ENCODE measurements at regions not wholly inside any gene's neighbourhood (a gene's known extent, or its start where the extent isn't known, plus 50 kb on each side); places are given as distances from the start of the nearest gene placed in this dataset.
A peak's percentile ranks its signal among the peaks of the same experiment; 100 is the strongest.
"Not testable (repeated sequence)": the region's sequence is repeated elsewhere in the genome, so short reads cannot be mapped to it uniquely, and the experiment has no call there.

DNA sequence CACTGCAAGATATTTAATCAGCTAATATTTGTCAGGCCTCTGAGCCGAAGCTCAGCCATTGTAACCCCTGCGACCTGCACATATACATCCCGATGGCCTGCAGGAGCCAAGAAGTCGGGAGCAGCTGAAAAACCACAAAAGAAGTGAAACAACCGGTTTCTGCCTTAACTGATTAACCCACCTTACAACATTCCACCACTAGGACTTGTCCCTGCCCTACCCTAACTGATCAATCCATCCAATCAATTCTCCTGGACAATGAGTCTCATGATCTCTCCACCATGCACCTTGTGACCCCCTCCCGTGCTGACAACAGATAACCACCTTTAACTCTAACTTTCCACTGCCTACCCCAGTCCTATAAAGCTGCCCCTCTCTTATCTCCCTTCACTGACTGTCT is 945.4 kb upstream of the GYPC start:
- DNase-seq (ENCODE audit: low spot score) = no peak

GRCh38 chr2:125711075-125711474 is 944.9 kb upstream of the GYPC start:
- no peak for DNase-seq (ENCODE audit: low spot score)

DNA sequence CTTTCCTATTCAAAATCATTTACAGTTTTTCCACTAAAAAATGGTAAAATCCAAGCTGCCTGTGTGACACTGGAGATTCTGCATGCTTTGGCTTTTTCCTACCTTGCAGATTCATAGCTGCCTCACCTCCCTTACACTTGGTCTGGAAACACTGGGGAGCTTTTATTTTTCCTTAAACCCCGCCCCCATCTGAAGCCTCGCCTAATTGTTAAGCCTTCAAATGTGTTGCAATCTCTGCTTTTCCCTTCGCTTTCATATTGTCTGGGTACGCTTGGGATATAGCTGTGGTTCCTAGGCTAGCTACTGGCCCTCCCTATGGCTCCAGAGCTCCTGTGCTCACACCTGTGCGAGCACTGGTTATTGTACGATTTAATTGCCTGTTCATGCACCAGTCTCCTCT is 942.4 kb upstream of the GYPC start:
- no peak for DNase-seq (ENCODE audit: low spot score)

GRCh38 chr2:125721072-125721721 is 934.8 kb upstream of the GYPC start:
- no peak for DNase-seq (ENCODE audit: low spot score)

- DNase-seq (ENCODE audit: low spot score) = no peak
Measured at GRCh38 chr2:125730921-125731320, 925.0 kb upstream of the GYPC start.

- DNase-seq (ENCODE audit: low spot score) = no peak
Measured at GRCh38 chr2:125736306-125736705, 919.7 kb upstream of the GYPC start.

DNA sequence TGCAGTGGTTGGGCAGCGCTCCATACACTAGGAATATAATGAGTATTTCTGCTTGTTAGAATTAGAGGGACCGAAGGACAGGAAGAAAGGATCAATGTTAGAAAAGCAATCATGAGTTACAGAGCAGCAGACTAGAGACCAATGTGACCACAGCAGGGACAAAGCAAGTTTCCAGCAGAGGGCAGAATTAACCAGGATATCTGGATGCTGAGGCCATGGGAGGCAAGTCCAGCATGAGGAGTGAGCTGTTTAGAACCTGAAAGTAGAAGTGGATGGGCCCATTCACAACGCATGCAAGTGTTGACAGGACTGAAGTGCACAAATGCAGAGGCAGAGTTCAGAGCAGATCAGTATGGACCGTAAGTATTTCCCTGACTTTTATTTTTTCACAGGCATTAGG is 910.4 kb upstream of the GYPC start:
- DNase-seq (ENCODE audit: low spot score) = peak; percentile 43

- DNase-seq (ENCODE audit: low spot score) = no peak
Measured at GRCh38 chr2:125746321-125747164, 909.4 kb upstream of the GYPC start.

DNA sequence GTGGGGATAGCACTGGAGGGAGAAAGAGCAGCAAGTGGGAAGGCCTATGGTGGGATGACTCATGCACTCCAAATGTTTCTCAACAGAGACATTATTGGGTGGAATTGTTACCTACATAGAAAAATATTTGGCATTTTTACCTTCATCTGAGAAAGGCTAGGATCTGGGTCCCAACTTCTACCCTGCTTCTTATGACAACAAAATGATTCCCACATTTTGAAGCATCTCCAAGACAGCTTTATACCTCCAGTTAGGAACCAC is 908.9 kb upstream of the GYPC start:
- no peak for DNase-seq (ENCODE audit: low spot score)

GRCh38 chr2:125756431-125756830 is 899.5 kb upstream of the GYPC start:
- no peak for DNase-seq (ENCODE audit: low spot score)

- no peak for DNase-seq (ENCODE audit: low spot score)
Measured at GRCh38 chr2:125796784-125797183, 859.2 kb upstream of the GYPC start.

DNA sequence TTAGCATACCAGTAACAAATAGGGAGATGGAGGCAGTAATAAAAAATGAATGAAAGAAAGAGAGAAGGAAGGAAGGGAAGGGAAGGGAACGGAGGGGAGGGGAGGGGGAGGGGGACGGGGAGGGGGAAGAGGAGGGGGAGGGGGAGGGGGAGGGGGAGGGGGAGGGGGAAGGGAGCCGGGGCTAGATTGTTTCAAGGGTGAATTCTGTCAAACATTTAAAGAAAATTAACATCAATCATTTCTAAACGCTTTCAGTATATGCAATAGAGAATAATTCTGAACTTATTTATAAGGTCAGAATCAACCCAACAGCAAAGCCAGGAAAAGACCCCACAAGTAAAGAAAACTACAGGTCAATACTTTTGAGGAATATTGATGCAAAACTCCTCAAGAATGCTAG is 858.8 kb upstream of the GYPC start:
- DNase-seq (ENCODE audit: low spot score) = no peak

GRCh38 chr2:125822746-125823145 is 833.2 kb upstream of the GYPC start:
- no peak for DNase-seq (ENCODE audit: low spot score)

DNA sequence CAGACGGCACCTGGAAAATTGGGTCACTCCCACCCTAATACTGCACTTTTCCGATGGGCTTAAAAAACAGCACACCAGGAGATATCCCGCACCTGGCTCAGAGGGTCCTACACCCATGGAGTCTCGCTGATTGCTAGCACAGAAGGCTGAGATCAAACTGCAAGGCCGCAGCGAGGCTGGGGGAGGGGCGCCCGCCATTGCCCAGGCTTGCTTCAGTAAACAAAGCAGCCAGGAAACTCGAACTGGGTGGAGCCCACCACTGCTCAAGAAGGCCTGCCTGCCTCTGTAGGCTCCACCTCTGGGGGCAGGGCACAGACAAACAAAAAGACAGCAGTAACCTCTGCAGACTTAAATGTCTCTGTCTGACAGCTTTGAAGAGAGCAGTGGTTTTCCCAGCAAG is 830.2 kb upstream of the GYPC start:
- DNase-seq (ENCODE audit: low spot score) = not testable (repeated sequence)

GRCh38 chr2:125837128-125837527 is 818.8 kb upstream of the GYPC start:
- DNase-seq (ENCODE audit: low spot score) = no peak

DNA sequence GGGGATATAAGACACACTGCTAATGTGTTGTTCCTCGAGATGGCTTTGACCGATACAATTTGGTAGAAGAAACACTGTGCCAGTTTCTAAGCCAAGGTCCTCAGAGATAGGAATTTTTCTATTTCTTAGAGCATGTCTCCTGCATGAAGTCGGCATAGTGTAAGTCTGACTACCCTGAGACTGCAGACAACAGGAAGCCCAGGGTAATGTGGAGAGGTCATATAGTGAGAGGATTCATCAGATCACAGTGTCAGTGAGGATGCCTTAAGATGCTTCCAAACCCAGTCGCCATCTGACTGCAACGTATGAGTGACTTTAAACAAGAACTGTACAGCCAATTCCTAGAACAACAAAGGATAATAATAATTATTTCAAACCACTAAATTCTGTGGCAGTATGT is 818.3 kb upstream of the GYPC start:
- no peak for DNase-seq (ENCODE audit: low spot score)

- no peak for DNase-seq (ENCODE audit: low spot score)
Measured at GRCh38 chr2:125839945-125840344, 816.0 kb upstream of the GYPC start.

- DNase-seq (ENCODE audit: low spot score) = no peak
Measured at GRCh38 chr2:125842041-125842440, 813.9 kb upstream of the GYPC start.

- DNase-seq (ENCODE audit: low spot score) = no peak
Measured at GRCh38 chr2:125850541-125850940, 805.4 kb upstream of the GYPC start.

DNA sequence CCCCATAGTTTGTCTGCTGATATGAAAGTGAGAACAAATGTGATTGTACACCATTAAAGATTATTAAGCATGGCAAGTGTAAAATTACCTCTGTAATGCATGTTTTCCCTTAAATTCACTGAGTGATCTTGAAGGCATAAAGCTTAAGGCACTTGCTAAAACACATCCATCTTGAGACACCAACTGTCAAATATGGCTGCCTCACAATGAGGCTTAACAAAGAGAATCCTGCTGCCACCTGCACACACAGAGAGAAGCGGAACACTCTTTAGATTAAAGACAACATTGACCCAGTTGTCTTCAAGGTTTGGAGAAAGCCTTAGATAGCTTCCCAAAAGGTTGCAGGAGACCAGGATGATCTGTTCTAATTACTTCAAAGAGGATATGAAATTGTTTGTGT is 803.6 kb upstream of the GYPC start:
- no peak for DNase-seq (ENCODE audit: low spot score)

DNA sequence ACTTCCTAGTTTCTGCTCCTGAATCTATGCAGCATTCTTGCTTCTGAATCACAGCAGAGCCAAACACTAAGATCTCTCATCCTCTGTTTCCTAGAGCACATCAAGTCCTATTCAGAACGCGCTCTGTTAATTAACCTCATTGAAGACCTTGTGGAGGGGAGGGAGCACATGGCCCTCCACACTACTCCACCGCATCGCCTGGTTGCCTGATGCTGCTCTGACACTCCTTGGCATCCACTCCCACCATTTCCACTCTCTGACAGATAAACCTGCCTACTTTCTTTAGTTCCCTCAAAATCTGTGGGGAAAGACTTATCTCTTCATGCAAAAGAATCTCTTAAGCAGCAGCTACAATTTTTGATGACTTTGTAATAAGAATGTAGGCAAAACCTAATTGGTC is 802.3 kb upstream of the GYPC start:
- DNase-seq (ENCODE audit: low spot score) = no peak

GRCh38 chr2:125855204-125855603 is 800.8 kb upstream of the GYPC start:
- DNase-seq (ENCODE audit: low spot score) = no peak

DNA sequence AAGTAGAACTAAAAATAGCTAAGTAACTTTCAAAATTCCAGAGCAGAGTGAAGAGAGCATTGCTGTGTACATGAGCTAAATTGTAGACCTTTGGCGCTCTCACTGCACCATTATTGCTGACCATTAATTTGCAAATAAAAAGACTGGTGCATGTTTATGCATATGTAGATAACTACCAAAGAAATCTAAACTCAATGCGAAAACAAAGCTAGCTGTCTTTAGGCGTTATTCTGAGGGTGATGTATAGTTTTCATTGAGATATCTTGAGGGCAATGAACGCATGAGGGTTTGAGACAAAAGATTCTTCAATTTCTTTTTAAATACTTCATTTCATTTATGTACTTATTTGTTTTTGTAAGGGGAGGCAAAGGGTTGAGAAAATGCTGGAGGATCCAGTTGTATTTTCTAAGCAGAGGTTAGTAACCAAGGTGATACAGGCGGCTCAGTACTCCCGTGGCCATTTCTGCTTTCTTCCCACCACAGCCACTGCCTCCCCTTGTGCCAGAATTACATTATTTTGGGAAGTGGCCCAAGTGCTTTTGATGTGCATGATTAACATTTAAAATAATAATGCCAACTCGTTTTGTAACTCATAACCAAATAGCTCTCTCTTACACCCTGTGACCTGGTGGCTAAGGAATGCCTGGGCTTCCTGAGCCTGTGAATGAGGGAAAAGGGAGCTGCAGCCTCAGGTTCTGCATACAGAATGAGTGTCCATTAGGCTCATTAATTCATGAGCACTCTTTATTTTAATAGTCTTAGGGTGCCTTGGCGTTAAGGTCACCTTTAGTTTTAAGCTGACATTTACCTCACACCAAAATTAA is 797.8 kb upstream of the GYPC start:
- DNase-seq (ENCODE audit: low spot score) = no peak
